Left renal cortex interstitium (tissue), 4 donors: ENCODE measurements at regions not wholly inside any gene's neighbourhood (a gene's known extent, or its start where the extent isn't known, plus 50 kb on each side); places are given as distances from the start of the nearest gene placed in this dataset.
"Not testable (repeated sequence)": the region's sequence is repeated elsewhere in the genome, so short reads cannot be mapped to it uniquely, and the experiment has no call there.

Experiments used
- DNase-seq, 4 donors: peaks; one replicate each; pipeline ENCODE4 v3.0.0-alpha.2; 2013; ENCODE audit warnings: low read depth in 4 of 4, low spot score in 2 of 4, missing footprints in 1 of 4

DNA sequence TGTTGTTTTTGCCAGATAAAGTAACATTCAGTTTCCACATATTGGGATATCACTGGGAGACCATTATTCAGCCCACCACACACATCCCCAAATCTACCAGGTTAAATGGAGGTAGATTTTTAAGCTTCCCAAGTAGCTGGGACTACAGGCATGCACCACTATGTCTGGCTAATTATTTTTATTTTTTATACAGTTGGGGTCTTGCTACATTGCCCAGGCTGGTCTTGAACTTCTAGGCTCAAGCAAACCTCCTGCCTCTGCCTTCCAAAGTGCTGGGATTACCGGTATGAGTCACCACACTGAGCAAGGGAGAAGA is 96.6 kb upstream of the CHD2 start:
- no peak for DNase-seq

DNA sequence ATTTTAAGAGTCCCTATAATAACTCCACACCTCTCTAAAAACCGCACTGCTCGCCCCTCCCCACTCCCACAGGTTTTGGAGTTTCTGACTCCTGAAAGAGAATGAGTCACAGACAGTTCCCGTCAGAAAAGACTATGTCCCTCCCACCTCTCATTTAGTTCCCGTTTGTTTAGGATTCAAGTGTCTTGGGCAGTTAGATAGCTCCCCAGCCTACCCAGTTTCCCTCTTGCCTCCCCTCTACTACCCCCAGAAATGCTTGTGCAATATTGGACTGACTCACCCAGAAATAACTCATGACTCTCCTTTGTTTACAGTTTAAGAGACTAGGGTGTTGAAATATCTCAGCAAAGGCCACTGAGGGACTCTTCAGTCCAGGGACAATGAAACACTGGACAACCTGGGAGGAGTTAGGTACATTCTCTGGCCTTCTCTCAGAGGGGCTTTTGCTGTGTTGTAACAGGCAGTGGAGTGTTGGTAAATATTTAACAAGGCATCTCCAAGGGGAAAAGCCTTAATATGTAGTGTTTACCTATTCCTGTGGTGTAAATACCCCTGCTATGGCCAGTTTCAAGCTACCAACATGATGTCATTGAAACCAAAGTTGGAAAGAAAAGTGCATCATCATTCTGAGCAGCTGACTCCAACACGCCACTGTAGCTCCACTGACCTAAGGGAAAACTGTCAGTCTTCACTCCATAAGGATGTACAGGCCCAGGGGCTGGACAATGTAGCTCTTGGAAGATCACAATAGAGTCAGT is 96.1 kb upstream of the CHD2 start:
- DNase-seq: no peak

DNA sequence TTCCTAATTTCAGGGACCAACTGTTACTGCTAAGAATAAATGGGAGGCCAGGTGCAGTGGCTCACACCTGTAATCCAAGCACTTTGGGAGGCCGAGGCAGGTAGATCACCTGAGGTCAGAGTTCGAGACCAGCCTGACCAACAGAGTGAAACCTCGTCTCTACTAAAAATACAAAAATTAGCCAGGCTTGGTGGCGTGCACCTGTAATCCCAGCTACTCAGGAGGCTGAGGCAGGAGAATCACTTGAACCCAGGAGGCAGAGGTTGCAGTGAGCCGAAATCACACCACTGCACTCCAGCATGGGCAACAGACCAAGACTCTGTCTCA is 95.6 kb upstream of the CHD2 start:
- DNase-seq: not testable (repeated sequence)

DNA sequence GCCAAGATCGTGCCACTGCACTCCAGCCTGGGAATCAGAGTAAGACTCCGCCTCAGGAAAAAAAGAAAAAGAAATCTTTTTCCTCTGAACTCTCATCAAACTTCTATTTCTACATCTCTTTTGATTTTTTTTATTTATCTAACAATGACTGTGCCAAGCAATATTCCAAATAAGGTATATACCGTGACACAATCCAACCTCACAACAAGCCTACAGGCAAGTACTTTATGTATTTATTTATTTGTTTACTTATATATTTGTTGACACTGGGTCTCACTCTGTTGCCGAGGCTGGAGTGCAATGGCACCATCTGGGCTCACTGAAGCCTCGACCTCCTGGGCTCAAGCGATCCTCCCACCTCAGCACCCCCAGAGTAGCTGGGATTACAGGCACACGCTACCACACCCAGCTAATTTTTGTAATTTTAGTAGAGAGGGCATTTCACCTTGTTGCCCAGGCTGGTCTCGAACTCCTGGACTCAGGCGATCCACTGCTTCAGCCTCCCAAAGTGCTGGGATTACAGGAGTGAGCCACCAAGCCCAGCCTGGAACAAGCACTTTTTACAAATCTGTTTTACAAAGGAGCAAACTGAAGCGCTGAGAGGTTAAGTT is 94.9 kb upstream of the CHD2 start:
- DNase-seq: no peak

DNA sequence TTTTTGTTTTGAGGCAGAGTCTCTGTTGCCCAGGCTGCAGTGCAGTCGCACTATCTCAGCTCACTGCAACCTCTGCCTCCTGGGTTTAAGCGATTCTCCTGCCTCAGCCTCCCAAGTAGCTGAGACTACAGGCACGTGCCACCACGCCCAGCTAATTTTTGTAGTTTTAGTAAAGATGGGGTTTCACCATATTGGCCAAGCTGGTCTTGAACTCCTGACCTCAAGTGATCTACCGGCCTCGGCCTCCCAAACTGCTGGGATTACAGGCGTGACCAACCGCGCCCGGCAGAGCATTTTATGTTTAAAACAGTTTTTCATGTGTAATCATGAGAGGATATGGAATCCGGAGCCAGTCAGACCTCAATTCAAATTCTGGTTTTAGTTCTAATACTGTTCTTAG is 94.0 kb upstream of the CHD2 start:
- not testable (repeated sequence) for DNase-seq

DNA sequence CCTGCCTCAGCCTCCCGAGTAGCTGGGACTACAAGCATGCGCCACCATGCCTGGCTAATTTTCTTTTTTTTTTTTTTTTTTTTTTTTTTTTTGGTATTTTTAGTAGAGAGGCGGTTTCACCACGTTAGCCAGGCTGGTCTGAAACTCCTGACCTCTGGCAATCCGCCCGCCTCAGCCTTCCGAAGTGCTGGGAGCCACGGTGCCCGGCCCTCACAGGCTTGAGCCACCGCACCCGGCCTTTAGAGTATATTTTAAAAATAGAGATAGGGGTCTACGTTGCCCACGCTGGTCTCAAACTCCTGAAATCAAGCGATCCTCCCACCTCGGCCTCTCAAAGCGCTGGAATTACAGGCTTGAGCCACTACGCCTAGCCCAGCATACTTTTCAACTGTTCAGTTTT is 93.4 kb upstream of the CHD2 start:
- no peak for DNase-seq

DNA sequence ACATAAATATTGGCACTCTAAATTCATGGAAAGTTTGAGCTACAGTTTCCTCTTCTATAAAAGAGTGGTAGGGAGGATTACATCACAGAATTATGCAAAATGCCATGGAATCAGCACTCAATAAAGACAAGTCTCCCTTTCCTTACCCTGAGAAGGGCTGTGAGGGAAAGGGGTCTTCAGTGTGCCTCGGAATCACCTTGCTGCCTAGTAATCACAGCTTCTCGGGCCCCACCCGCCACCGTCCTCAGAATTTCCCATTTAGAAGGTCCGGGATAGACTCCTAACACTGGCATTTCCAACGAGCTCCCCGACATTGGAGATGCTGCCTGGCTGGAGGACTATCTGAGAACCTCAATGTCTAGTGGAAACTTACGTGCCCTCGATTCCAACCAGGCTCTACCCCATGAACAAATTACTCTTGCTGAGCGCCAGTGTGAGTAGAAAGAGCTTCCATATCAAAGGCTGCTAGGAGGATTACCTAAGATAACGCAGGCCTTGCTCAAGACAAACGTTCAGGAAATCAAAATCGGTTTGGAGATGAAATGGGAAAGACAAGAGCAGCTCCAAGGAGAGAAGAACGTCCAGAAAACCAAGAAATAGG is 92.1 kb upstream of the CHD2 start:
- DNase-seq: no peak

DNA sequence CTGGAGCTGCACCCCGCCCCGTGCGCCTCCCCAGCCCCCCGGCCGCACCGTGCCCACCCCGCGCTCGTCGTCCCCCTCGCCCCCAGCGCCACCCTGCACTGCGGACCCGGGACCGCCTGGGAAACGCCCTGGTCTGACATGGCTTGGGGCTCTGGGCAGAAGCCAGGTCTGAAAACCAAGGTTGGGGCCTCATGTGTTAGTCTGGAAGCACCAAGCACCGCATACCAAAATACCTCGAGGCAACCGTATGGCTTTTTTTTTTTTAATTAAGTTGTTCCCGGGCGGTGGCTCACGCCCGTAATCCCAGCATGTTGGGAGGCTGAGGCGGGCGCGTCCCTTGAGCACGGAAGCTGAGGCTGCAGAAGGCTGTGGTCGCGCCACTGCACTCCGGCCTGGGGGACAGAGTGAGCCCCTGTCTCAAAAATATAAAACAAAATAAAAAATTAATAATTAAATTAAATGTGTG is 91.5 kb upstream of the CHD2 start:
- DNase-seq: no peak

DNA sequence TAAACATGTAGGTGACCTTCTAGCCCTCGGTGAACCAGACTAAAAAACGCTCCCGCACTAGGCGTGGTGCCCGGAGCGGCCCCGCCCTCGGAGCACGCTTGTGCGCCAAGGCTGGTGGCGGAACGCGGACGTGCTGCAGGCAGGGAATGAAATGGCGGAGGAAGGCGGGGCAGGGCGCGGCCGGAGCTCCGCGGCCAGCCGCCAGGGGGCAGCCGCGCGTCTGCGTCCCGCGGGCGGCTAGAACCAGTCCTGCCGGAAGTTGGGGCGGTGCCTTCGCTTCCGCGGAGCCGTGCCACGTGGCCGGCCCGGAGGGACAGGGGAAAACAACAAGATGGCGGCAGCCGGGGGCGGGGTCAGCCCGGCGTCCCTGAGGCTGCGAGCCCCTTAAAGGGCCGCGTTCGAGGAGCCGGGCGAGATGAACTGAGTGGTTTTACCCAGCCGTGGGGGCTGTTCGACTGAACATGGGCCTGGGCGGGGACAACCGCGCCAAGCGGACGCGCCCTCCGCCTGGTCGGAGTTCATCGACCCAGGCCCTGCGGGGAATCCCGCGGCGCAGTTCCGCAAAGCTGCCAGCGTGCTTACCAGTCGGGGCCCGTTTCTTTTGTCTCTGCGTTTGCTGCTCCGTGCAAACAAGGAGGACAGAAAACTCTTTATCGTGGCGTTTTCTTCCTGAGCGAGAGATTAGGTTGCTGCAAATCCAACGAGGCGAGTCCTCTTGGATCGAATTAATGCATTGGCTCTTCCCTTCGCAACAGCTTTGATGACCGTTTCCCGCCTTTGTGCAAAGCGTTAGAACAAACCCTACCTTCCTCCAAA is 90.9 kb upstream of the CHD2 start:
- DNase-seq: peak; percentile 95 to 96 (median 96)

DNA sequence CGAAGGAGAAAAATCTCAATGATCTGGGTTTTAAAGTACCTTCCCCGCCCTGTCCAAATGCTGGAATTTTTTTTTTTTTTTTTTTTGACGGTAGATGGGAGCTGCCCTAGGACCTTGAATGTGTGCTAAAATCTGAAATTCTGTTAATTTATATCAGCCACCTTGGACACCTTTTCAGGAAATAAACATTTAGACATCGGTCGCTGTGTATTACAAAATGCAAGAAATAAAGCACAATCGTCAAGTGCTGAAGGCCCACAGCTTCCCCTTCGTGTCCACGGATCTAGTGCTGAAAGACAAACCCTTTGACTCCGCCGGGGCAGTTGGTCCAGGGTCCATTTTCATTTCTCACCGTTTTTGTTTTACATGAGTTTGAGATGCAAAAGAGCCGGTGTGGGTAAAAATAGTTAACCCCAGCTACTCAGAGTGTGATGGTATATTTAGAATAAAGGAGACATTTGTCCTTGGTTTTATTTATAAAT is 90.2 kb upstream of the CHD2 start:
- peak in 1 of 4 donors; percentile 64 for DNase-seq

DNA sequence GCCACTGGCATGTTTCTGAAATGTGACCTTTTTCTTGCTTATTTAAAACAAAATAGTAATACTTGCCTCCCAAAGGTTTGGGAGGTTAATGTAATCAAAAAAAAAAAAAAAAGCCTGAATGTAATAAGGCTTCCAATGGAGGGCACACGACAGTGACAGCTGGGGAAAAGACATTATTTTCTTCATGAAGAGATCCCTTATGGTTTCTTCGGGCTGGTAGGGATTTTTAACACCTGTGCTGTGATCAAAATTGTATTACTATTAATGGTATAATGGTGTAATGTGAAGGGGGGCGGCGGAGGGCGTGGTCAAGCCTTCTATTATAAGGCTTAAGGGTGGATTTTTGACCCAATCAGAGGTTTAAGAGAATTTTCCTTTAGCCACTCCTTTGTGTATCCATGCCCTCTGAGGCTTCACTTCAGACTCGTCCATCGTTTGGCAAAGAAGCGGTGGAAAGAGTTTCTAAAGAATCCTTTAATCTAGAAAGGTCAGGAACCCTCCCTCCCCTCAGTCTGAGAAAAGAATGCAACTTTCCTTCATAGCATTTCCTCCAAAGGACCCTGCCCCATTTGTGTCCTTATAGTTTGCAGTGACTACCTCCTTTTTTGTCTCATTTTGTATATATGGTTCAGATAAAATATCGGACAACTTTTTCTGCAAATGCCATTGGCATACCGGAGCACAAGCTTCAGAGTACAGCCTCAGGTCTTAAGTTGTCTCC is 89.5 kb upstream of the CHD2 start:
- DNase-seq: peak in 1 of 4 donors; percentile 58

DNA sequence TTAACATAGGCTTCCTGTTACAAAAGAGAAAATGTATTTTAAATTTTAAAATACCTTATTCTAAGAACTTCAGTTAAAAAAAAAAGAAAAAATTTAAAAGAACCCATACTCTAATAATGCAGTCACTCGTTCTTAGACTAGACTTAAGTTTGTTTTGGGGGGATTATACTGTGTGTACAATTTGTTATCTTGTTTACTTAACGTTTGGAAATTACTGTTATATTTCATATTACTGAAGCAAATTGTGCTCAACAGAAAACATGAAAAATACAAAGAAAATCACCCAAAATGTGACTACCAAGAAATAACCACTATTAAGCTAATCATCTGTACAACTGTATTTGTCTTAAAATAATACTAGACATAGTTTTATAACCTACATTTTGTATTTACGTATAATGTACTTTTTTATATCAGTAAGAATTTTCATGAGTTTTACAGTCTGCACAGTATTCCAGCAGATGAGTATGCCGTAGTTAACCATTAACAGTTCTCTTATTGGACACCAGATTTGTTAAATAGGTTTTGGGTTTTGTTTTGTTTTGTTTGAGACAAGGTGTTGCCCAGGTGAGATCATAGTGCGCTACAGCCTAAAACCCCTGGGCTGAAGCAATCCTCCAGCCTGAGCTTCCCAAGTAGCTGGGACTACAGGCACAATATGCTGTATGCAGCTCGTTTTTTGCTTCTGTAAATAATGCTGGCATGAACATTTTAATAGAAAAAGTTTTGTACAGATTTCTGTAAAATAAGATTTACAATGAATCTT is 88.8 kb upstream of the CHD2 start:
- no peak for DNase-seq

DNA sequence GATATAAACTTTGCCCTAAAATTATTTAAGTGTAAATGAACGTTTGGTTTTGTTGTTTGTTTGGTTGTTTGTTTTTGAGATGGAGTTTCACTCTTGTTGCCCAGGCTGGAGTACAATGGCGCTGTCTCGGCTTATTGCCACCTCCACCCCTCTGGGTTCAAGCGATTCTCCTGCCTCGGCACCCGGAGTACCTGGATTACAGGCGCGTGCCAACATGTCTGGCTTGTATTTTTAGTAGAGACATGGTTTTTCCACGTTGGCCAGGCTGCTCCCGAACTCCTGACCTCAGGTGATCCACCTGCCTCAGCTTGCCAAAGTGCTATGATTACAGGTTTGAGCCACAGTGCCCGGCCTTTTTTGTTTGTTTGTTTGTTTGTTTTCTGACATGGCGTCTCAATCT is 87.9 kb upstream of the CHD2 start:
- DNase-seq: no peak

DNA sequence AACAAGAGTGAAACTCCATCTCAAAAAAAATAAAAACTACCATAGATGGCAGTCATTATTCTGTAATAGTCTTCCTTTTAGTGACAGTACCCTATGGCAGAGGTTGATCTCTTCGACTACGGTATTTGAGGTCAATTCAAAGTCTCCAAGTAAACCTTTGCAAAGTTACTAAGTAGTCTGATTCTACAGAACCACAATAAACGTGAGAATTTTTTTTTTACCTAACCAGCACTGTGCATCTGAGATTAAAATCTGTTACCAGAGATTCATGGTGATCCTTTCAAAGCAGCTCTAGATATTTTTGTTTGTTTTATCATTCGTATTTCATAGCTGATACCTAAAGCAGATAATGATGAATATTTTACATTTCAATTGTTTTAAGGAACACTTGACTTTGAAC is 86.6 kb upstream of the CHD2 start:
- DNase-seq: no peak

DNA sequence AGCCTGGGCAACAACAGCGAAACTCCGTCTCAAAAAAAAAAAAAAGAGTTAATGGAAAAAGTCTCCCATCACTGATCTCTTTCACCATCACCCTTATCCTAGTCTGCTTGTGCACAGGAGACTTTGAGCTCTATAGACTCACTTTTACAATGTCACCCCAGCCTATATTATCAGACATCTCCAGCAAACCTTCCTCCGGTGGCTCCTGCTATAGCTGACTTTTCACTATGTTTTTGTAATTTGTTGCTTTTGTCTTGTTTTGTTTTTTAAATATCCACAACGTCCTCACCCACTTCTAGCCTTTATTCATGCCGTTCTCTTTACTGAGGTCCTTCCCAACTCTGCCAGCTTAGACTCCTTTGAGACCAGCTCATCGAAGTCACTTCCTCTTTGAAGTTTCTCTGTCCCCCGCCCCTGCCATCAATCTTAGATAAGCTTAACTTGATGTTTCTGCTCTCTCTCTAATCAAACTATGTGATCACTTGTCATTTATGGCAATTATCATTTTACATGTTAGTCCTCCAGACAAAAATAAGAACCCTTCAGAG is 82.7 kb upstream of the CHD2 start:
- DNase-seq: no peak

DNA sequence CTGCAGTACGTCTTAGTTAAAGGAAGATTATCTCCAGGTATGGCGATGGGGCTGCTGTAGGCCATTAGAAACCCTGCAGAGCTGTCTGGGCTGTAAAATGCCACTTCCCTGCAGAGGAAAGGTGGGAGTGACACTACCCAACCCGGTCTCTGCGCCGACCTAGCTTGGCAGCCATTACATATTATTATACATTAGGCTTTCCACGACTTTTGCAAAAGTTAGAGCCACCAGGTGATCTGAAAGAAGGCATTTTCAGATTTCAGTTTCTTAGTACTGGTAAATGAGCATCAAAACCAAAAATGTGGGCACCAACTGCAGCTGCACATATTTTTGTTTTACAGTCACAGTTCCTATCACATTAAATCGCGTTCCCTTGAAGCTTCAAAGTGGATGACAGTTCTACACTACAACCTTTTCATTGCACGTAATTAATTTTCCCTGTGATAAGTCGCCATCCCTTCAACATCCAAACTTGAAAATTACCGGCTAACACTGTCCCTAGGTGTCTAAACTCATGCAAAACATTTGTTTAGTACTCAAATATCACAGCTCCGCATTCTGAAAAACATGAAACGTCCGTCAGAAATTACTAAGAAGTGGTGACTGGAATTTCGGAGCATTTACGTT is 81.4 kb upstream of the CHD2 start:
- DNase-seq: no peak

DNA sequence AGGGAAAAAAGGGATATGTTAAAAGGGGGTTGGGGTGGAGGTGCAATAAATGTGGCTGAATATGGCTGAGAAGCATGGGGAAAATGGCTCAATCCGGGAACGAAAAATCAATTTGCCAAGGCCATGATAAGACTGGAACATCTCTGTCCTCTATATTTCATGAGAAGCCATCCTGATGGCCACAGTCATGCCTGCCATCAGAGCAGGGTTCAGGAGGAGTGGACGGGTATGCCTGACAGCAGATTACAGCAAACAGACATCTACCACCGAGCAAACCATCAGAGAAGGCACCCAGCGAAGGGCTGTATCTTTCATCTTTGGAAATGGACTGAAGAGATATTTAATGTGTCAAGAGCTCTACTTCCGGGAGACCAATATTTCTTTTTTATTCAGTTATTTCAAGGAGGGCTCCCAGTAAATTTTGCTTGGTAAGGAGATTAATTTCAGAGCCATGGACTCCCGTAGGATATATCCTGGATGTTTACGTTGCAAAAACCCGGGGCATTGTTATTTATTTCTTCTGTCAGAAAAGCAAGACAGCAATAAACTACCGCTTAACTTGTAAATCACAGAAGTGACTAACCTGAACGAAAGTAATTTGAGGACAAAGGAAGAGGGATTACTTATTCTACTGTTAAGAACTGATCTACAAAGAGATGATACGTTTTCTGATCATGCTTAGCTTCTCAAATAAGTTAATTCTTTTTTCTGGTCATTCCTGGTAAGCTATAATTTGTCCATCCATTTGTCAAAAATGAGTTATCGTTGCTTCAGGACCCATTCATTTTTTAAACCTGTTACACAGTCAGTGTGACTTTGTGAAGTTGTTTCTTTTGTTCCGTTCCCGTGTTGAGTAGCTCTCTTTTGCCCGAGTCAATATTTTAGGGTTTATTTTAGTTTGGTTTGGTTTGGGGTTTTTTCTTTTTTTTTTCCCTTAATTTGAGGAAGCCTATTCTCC is 80.6 kb upstream of the CHD2 start:
- peak in 1 of 4 donors; percentile 62 for DNase-seq
